A549 (cell line): ENCODE measurements at regions not wholly inside any gene's neighbourhood (a gene's known extent, or its start where the extent isn't known, plus 50 kb on each side); places are given as distances from the start of the nearest gene placed in this dataset.

Experiments used
- POLR2A ChIP-seq: IDR thresholded peaks from 2 replicates; pipeline ENCODE4 v1.6.1; 2012; ENCODE audit warnings: mild to moderate bottlenecking, low read length
- TF ChIP-seq, protein P1 (sequence below): fragments of >200 bp; sonication (Bioruptor Twin); formaldehyde crosslinking; IDR thresholded peaks from 3 replicates; pipeline ENCODE4 v1.5.1; 2016

DNA sequence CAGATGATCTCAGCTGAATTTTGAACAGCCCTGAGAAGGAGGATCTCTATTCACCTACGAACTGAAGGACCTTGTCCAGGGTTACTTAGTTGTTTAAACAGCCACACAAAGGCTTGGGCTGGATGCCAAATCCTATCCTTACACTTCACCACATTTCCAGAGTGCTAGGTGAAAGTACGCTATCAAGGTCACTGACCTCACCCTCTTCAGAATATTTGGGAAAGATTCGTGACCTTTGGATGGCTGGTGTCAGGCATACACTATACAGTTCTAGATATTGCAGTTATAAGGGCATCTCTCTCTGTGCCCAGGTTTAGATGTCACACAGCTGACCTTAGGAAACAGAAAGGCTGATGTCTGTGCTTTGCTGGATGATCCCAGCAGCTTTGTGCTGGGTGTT, 61.2 kb upstream of the ABLIM1 start:
- TF ChIP-seq POLR2A: no peak
- TF ChIP-seq, protein P1, sequence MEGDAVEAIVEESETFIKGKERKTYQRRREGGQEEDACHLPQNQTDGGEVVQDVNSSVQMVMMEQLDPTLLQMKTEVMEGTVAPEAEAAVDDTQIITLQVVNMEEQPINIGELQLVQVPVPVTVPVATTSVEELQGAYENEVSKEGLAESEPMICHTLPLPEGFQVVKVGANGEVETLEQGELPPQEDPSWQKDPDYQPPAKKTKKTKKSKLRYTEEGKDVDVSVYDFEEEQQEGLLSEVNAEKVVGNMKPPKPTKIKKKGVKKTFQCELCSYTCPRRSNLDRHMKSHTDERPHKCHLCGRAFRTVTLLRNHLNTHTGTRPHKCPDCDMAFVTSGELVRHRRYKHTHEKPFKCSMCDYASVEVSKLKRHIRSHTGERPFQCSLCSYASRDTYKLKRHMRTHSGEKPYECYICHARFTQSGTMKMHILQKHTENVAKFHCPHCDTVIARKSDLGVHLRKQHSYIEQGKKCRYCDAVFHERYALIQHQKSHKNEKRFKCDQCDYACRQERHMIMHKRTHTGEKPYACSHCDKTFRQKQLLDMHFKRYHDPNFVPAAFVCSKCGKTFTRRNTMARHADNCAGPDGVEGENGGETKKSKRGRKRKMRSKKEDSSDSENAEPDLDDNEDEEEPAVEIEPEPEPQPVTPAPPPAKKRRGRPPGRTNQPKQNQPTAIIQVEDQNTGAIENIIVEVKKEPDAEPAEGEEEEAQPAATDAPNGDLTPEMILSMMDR: no peak
